ENCODE measurements at regions not wholly inside any gene's neighbourhood (a gene's known extent, or its start where the extent isn't known, plus 50 kb on each side); places are given as distances from the start of the nearest gene placed in this dataset.

- no peak overlapping the region for H3K27ac Mint-ChIP-seq
- H3K4me3 Mint-ChIP-seq: no peak overlapping the region
- H3K36me3 Mint-ChIP-seq (ENCODE audit: low read depth): no peaks in the 10 kb centered on the region
- no peaks in the 10 kb centered on the region for H3K4me1 ChIP-seq (ENCODE audit: insufficient read depth, low read length)
- no peak for TF ChIP-seq CTCF (IDR thresholded peaks at IDR 0.05)
- no peaks in the 10 kb centered on the region for H3K36me3 ChIP-seq (ENCODE audit: insufficient read depth, low read length)
- ChIA-PET CTCF (no interaction called here), POLR2A (no interaction called here)
- H3K27ac ChIP-seq (ENCODE audit: low read depth in 1 of 2, low read length in 2 of 2): no peak overlapping the region
- ATAC-seq (ENCODE audit: poor library complexity): no peak
- H3K4me3 ChIP-seq (ENCODE audit: low read length): no peak overlapping the region
- no peaks in the 10 kb centered on the region for H3K27me3 Mint-ChIP-seq
- H3K27me3 ChIP-seq (ENCODE audit: control insufficient read depth in 1 of 2, insufficient read depth in 2 of 2, low read length in 2 of 2): no peaks in the 10 kb centered on the region
- peaks cover 4% of the 10 kb centered on the region for H3K9me3 Mint-ChIP-seq
- no peak for DNase-seq
- no peaks in the 10 kb centered on the region for H3K4me1 Mint-ChIP-seq (ENCODE audit: low read depth)
- intact Hi-C loops (cut with DNase I, micrococcal nuclease): no loop called here
- H3K9me3 ChIP-seq (ENCODE audit: control insufficient read depth in 1 of 2, insufficient read depth in 1 of 2, low read length in 2 of 2): peaks cover 0 to 3% of the 10 kb centered on the region in 2 experiments
These were observed 1364.4 kb downstream of the STIM2 start for GRCh38 chr4:28225050-28225449.

- H3K36me3 ChIP-seq (ENCODE audit: insufficient read depth, low read length): no peaks in the 10 kb centered on the region
- H3K9me3 Mint-ChIP-seq: peaks cover 5% of the 10 kb centered on the region
- H3K27me3 Mint-ChIP-seq: no peaks in the 10 kb centered on the region
- no peaks in the 10 kb centered on the region for H3K36me3 Mint-ChIP-seq (ENCODE audit: low read depth)
- ATAC-seq (ENCODE audit: poor library complexity): no peak
- H3K27ac Mint-ChIP-seq: no peak overlapping the region
- no peak overlapping the region for H3K4me3 Mint-ChIP-seq
- no peaks in the 10 kb centered on the region for H3K27me3 ChIP-seq (ENCODE audit: control insufficient read depth in 1 of 2, insufficient read depth in 2 of 2, low read length in 2 of 2)
- no peak overlapping the region for H3K27ac ChIP-seq (ENCODE audit: low read depth in 1 of 2, low read length in 2 of 2)
- DNase-seq: no peak
- CTCF ChIA-PET: no interaction called here
- TF ChIP-seq CTCF (IDR thresholded peaks at IDR 0.05): no peak
- no peaks in the 10 kb centered on the region for H3K9me3 ChIP-seq (ENCODE audit: control insufficient read depth in 1 of 2, insufficient read depth in 1 of 2, low read length in 2 of 2)
- intact Hi-C loops (cut with DNase I, micrococcal nuclease): no loop called here
- H3K4me1 ChIP-seq (ENCODE audit: insufficient read depth, low read length): no peaks in the 10 kb centered on the region
- POLR2A ChIA-PET: no interaction called here
- H3K4me1 Mint-ChIP-seq (ENCODE audit: low read depth): no peaks in the 10 kb centered on the region
- H3K4me3 ChIP-seq (ENCODE audit: low read length): no peak overlapping the region
These were observed 1365.2 kb downstream of the STIM2 start for GRCh38 chr4:28225689-28226353.

GRCh38 chr4:28226962-28227361 lies 1366.3 kb downstream of the STIM2 start:
- intact Hi-C loops (cut with DNase I, micrococcal nuclease): no loop called here
- H3K4me1 Mint-ChIP-seq (ENCODE audit: low read depth): no peaks in the 10 kb centered on the region
- ATAC-seq (ENCODE audit: poor library complexity) (no peak), DNase-seq (no peak)
- no peak overlapping the region for H3K27ac Mint-ChIP-seq
- H3K9me3 ChIP-seq (ENCODE audit: control insufficient read depth in 1 of 2, insufficient read depth in 1 of 2, low read length in 2 of 2): no peaks in the 10 kb centered on the region
- peaks cover 4% of the 10 kb centered on the region for H3K9me3 Mint-ChIP-seq
- no peak overlapping the region for H3K4me3 Mint-ChIP-seq
- H3K36me3 ChIP-seq (ENCODE audit: insufficient read depth, low read length): no peaks in the 10 kb centered on the region
- ChIA-PET CTCF (no interaction called here), POLR2A (no interaction called here)
- H3K27ac ChIP-seq (ENCODE audit: low read depth in 1 of 2, low read length in 2 of 2): no peak overlapping the region
- H3K27me3 Mint-ChIP-seq: no peaks in the 10 kb centered on the region
- no peaks in the 10 kb centered on the region for H3K4me1 ChIP-seq (ENCODE audit: insufficient read depth, low read length)
- no peak for TF ChIP-seq CTCF (IDR thresholded peaks at IDR 0.05)
- H3K4me3 ChIP-seq (ENCODE audit: low read length): no peak overlapping the region
- H3K36me3 Mint-ChIP-seq (ENCODE audit: low read depth): no peaks in the 10 kb centered on the region
- no peaks in the 10 kb centered on the region for H3K27me3 ChIP-seq (ENCODE audit: control insufficient read depth in 1 of 2, insufficient read depth in 2 of 2, low read length in 2 of 2)

Measured in CD4-positive, alpha-beta T cell (primary cell).